ENCODE measurements at regions not wholly inside any gene's neighbourhood (a gene's known extent, or its start where the extent isn't known, plus 50 kb on each side); places are given as distances from the start of the nearest gene placed in this dataset.

GRCh38 chr6:18634912-18635311, 247.8 kb downstream of the RNF144B start (continued):
- TF ChIP-seq BACH1 (IDR thresholded peaks at IDR 0.05; ENCODE audit: low read length), result no peak

- DNase-seq (ENCODE audit: low read depth in 1 of 2, low spot score in 2 of 2) (no peak), FAIRE-seq (no peak)
- ChIA-PET POLR2A (ENCODE audit: partially characterized antibody) (interaction anchor here (0.8 kb wide), 1 partner anchor 1988 kb away, joined by 3 read pairs; no protein-coding TSS in a partner anchor), CTCF (ENCODE audit: partially characterized antibody) (no interaction called here)
- no peak overlapping the region for H3K9ac ChIP-seq (replicated peaks in 1 of 4; ENCODE audit: extremely low read depth in 1 of 4, low read depth in 3 of 4, low read length in 3 of 4)
- H3K14ac ChIP-seq (ENCODE audit: insufficient read length), result no peak overlapping the region
- TF ChIP-seq ASH2L (IDR thresholded peaks at IDR 0.05; ENCODE audit: low read length) (no peak), MAFK (IDR thresholded peaks at IDR 0.05; ENCODE audit: low read depth, low read length) (peak; percentile 96)
- no peak overlapping the region for H2AFZ ChIP-seq (ENCODE audit: low read length)
- no peaks in the 10 kb centered on the region for H3K79me1 ChIP-seq (ENCODE audit: low read depth, low read length)
- no peak overlapping the region for H4K5ac ChIP-seq (ENCODE audit: insufficient read length, low read depth, low read length)
- H2BK120ac ChIP-seq (replicated peaks; ENCODE audit: low read depth, low read length), result no peak overlapping the region
- no peak overlapping the region for H3K56ac ChIP-seq (replicated peaks; ENCODE audit: insufficient read length, low read depth, low read length)
- no peaks in the 10 kb centered on the region for H3K36me3 ChIP-seq (ENCODE audit: control insufficient read depth in 2 of 4, insufficient read depth in 4 of 4, low read length in 3 of 4)
- H3K18ac ChIP-seq (ENCODE audit: extremely low read depth, low read length), result no peak overlapping the region
- no peaks in the 10 kb centered on the region for H3K79me2 ChIP-seq (ENCODE audit: control insufficient read depth in 1 of 2, insufficient read depth in 2 of 2, low read length in 2 of 2)
- no peak overlapping the region for H3K23ac ChIP-seq (ENCODE audit: insufficient read length)
- H4K20me1 ChIP-seq (replicated peaks in 1 of 2; ENCODE audit: control insufficient read depth in 1 of 2, insufficient read depth in 2 of 2, low read length in 2 of 2), result no peaks in the 10 kb centered on the region
- no peak overlapping the region for H3K4me3 ChIP-seq (ENCODE audit: extremely low read depth in 1 of 4, insufficient read depth in 2 of 4, low read depth in 3 of 4, low read length in 4 of 4)
- no peak overlapping the region for H2BK5ac ChIP-seq (ENCODE audit: low read depth, low read length)
- no peak overlapping the region for H3K4me2 ChIP-seq (ENCODE audit: insufficient read depth in 1 of 2, low read depth in 2 of 2, low read length in 2 of 2)
- H3K9me3 ChIP-seq (ENCODE audit: insufficient read depth in 2 of 2, low read depth in 1 of 2, low read length in 1 of 2), result no peaks in the 10 kb centered on the region
- H4K8ac ChIP-seq (ENCODE audit: extremely low read depth, insufficient read depth, low read length), result no peak overlapping the region
- no peak overlapping the region for H4K91ac ChIP-seq (replicated peaks; ENCODE audit: insufficient read length, low read length)
- H2BK20ac ChIP-seq (ENCODE audit: low read length), result no peak overlapping the region
- H3K27ac ChIP-seq (ENCODE audit: low read depth, low read length), result no peak overlapping the region
- no peak overlapping the region for H2AK5ac ChIP-seq (ENCODE audit: low read depth, low read length)
- no peaks in the 10 kb centered on the region for H3K4me1 ChIP-seq (replicated peaks in 1 of 4; ENCODE audit: control insufficient read depth in 3 of 4, insufficient read depth in 4 of 4, low read length in 3 of 4)
- no peak overlapping the region for H2BK12ac ChIP-seq (ENCODE audit: low read depth, low read length)
- H3K27me3 ChIP-seq (replicated peaks in 1 of 4; ENCODE audit: control insufficient read depth in 3 of 4, extremely low read depth in 1 of 4, insufficient read depth in 3 of 4, low read length in 3 of 4), result no peaks in the 10 kb centered on the region
- H3K4ac ChIP-seq (replicated peaks; ENCODE audit: insufficient read length, low read depth, low read length), result no peak overlapping the region
- no peak overlapping the region for H2BK15ac ChIP-seq (ENCODE audit: low read length)
- H3K23me2 ChIP-seq (ENCODE audit: low read depth, low read length), result no peaks in the 10 kb centered on the region
Observed at GRCh38 chr6:18640134-18640533, 253.0 kb downstream of the RNF144B start.

All from H1 (cell line).